K562 (cell line): ENCODE measurements at regions not wholly inside any gene's neighbourhood (a gene's known extent, or its start where the extent isn't known, plus 50 kb on each side); places are given as distances from the start of the nearest gene placed in this dataset.

Source experiments
- ATAC-seq: fragments of 200-7000 bp; cut with Tn5 transposase; 3 replicates; pipeline ENCODE4 v1.9.1; 2020; ENCODE audit warnings: moderate library complexity
- BruUV-seq: library from RNA; stranded (reverse); fragments of 400-500 nt; replicated peaks from 2 replicates; lab custom pipeline; 2021; lab: Mats Ljungman, UMichigan
- CTCF ChIA-PET: fragments of 300-600 bp; formaldehyde crosslinking; extraction: SDS; loops from one replicate; lab custom pipeline; 2021; ENCODE audit warnings: low intra/inter-chr PET ratio; lab: Yijun Ruan, JAX
- POLR2A ChIA-PET: fragments of 300-600, 350-650 bp; sonication (Branson Sonifier 250); formaldehyde crosslinking; extraction: SDS; loops from one replicate; lab custom pipeline; 2021; ENCODE audit warnings: antibody characterized with exemption, inconsistent platforms; lab: Yijun Ruan, JAX
- DNase-seq, 4 experiments: peaks; one replicate each; pipeline versions ENCODE4 v3.0.0 to v3.0.0-alpha.2; 2011 to 2018; ENCODE audit warnings: low spot score in 3 of 4, mixed read lengths in 3 of 4; ENCODE audit errors: extremely low read depth in 1 of 4
- FAIRE-seq: peaks from 2 replicates; lab custom pipeline; 2011; peaks lifted over from hg19 to GRCh38; lab: Jason Lieb, UNC
- H2AFZ ChIP-seq: 2 replicates; pipeline ENCODE4 v1.6.0; 2011; ENCODE audit warnings: low read depth, low read length, control low read depth, inconsistent platforms
- H3K27ac ChIP-seq: fragments of 200-600 bp; 3 replicates; pipeline ENCODE4 v1.8.0; 2011; ENCODE audit warnings: low read depth, mild to moderate bottlenecking, control low read depth, inconsistent platforms, low read length, moderate library complexity, mixed read lengths; ENCODE audit errors: extremely low read depth
- H3K27me3 ChIP-seq, 2 experiments: fragments of 300-600 bp in 1 of 2; 2 replicates in 1 of 2; 3 replicates in 1 of 2; pipeline versions ENCODE4 v1.6.0 to v1.8.0; 2011; ENCODE audit warnings: inconsistent platforms in 2 of 2, low read length in 2 of 2, mild to moderate bottlenecking in 1 of 2, mixed read lengths in 1 of 2, moderate library complexity in 1 of 2; ENCODE audit not compliant: control insufficient read depth in 2 of 2, insufficient read depth in 2 of 2
- H3K36me3 ChIP-seq: fragments of 300-600 bp; 3 replicates; pipeline ENCODE4 v1.8.0; 2011; ENCODE audit warnings: mild to moderate bottlenecking, low read length, inconsistent platforms; ENCODE audit not compliant: control insufficient read depth, insufficient read depth
- H3K4me1 ChIP-seq, 2 experiments: fragments of 200-600 bp in 1 of 2; replicated peaks in 1 of 2; 2 replicates in 1 of 2; 3 replicates in 1 of 2; pipeline versions ENCODE4 v1.5.1 to v1.8.0; 2011; ENCODE audit warnings: inconsistent platforms in 2 of 2, low read length in 2 of 2, mild to moderate bottlenecking in 1 of 2, mixed read lengths in 1 of 2, moderate library complexity in 1 of 2; ENCODE audit not compliant: control insufficient read depth in 2 of 2, insufficient read depth in 2 of 2
- H3K4me2 ChIP-seq: 2 replicates; pipeline ENCODE4 v1.6.1; 2011; ENCODE audit warnings: low read length, control low read depth, inconsistent platforms, mixed read lengths; ENCODE audit not compliant: insufficient read depth
- H3K4me3 ChIP-seq: fragments of 200-600 bp; sonication (generic), shearing (Covaris generic); 2 replicates; pipeline ENCODE4 v1.5.1; 2016; ENCODE audit warnings: control low read depth, inconsistent platforms
- H3K79me2 ChIP-seq: fragments of 200-600 bp; 3 replicates; pipeline ENCODE4 v1.8.0; 2011; ENCODE audit warnings: low read length, inconsistent platforms; ENCODE audit not compliant: control insufficient read depth, insufficient read depth
- H3K9ac ChIP-seq, 2 experiments: 2 replicates each; pipeline versions ENCODE4 v1.6.0 to v1.6.1; 2011; ENCODE audit warnings: low read depth in 2 of 2, low read length in 2 of 2, control low read depth in 1 of 2, inconsistent platforms in 1 of 2, mild to moderate bottlenecking in 1 of 2, mixed read lengths in 1 of 2; ENCODE audit not compliant: insufficient read depth in 1 of 2
- H3K9me1 ChIP-seq: one replicate; pipeline ENCODE4 v1.6.0; 2011; ENCODE audit warnings: inconsistent platforms, mild to moderate bottlenecking, low read length, moderate library complexity; ENCODE audit not compliant: control insufficient read depth, insufficient read depth
- H3K9me3 ChIP-seq: replicated peaks from 2 replicates; pipeline ENCODE4 v1.5.1; 2011; ENCODE audit warnings: low read depth, low read length, inconsistent platforms; ENCODE audit not compliant: control insufficient read depth, insufficient read depth
- H4K20me1 ChIP-seq: replicated peaks from 2 replicates; pipeline ENCODE4 v1.6.1; 2011; ENCODE audit warnings: low read length, inconsistent platforms, mixed read lengths; ENCODE audit not compliant: control insufficient read depth, insufficient read depth
- MBD1 ChIP-seq: fragments of 250-450 bp; sonication (Bioruptor Pico); IDR thresholded peaks from 2 replicates; pipeline ENCODE4 v1.8.0; 2022; ENCODE audit warnings: inconsistent platforms
- NFIX ChIP-seq: fragments of 250-450 bp; sonication (Bioruptor Pico); IDR thresholded peaks from 2 replicates; pipeline ENCODE4 v1.4.0; 2020; ENCODE audit warnings: low read depth, mild to moderate bottlenecking, moderate library complexity
- NRF1 ChIP-seq, 2 experiments: fragments of 450-650 bp; IDR thresholded peaks in 1 of 2; conservative IDR thresholded peaks in 1 of 2; 2 replicates each; pipeline ENCODE4 v1.6.1; 2014; ENCODE audit warnings: mild to moderate bottlenecking in 2 of 2
- SPI1 ChIP-seq: IDR thresholded peaks from 2 replicates; pipeline ENCODE4 v1.6.1; 2011; ENCODE audit warnings: low read depth, low read length, control low read depth, borderline replicate concordance
- WGBS: fragments of 100-300 bp; shearing (Covaris generic); methylation state at CpG from one replicate; pipeline ENCODE4 v1.1.6; 2016; ENCODE audit warnings: low coverage, mixed read lengths; ENCODE audit not compliant: insufficient coverage; ENCODE audit errors: missing lambda C conversion rate; 5-methylcytosine and 5-hydroxymethylcytosine counted together
- in situ Hi-C: fragments of 300-500 bp; cut with MboI; formaldehyde crosslinking; loops from 4 replicates; pipeline ENCODE4 v1.15.0; 2018; ENCODE audit warnings: inconsistent platforms, mixed read lengths
- intact Hi-C: fragments of 100-400 bp; cut with micrococcal nuclease; formaldehyde crosslinking; loops from 2 replicates; pipeline ENCODE4 v1.14.2; 2022
- TF ChIP-seq, protein P1 (sequence below): fragments of 200-600 bp; sonication (generic); IDR thresholded peaks from one replicate; pipeline ENCODE4 v1.6.1; 2012; ENCODE audit warnings: mild to moderate bottlenecking, low read depth, low read length, inconsistent platforms

- in situ Hi-C loops: no loop called here
- TF ChIP-seq MBD1 (CRISPR knock-in tag): no peak
- peak; percentile 53; the same call in 1 of the 2 replicates for TF ChIP-seq SPI1
- TF ChIP-seq NRF1 (conservative IDR thresholded peaks at IDR 0.05 in 1 of 2, IDR thresholded peaks at IDR 0.05 in 1 of 2): no peak
- TF ChIP-seq NFIX (CRISPR knock-in tag): no peak
- TF ChIP-seq, protein P1, sequence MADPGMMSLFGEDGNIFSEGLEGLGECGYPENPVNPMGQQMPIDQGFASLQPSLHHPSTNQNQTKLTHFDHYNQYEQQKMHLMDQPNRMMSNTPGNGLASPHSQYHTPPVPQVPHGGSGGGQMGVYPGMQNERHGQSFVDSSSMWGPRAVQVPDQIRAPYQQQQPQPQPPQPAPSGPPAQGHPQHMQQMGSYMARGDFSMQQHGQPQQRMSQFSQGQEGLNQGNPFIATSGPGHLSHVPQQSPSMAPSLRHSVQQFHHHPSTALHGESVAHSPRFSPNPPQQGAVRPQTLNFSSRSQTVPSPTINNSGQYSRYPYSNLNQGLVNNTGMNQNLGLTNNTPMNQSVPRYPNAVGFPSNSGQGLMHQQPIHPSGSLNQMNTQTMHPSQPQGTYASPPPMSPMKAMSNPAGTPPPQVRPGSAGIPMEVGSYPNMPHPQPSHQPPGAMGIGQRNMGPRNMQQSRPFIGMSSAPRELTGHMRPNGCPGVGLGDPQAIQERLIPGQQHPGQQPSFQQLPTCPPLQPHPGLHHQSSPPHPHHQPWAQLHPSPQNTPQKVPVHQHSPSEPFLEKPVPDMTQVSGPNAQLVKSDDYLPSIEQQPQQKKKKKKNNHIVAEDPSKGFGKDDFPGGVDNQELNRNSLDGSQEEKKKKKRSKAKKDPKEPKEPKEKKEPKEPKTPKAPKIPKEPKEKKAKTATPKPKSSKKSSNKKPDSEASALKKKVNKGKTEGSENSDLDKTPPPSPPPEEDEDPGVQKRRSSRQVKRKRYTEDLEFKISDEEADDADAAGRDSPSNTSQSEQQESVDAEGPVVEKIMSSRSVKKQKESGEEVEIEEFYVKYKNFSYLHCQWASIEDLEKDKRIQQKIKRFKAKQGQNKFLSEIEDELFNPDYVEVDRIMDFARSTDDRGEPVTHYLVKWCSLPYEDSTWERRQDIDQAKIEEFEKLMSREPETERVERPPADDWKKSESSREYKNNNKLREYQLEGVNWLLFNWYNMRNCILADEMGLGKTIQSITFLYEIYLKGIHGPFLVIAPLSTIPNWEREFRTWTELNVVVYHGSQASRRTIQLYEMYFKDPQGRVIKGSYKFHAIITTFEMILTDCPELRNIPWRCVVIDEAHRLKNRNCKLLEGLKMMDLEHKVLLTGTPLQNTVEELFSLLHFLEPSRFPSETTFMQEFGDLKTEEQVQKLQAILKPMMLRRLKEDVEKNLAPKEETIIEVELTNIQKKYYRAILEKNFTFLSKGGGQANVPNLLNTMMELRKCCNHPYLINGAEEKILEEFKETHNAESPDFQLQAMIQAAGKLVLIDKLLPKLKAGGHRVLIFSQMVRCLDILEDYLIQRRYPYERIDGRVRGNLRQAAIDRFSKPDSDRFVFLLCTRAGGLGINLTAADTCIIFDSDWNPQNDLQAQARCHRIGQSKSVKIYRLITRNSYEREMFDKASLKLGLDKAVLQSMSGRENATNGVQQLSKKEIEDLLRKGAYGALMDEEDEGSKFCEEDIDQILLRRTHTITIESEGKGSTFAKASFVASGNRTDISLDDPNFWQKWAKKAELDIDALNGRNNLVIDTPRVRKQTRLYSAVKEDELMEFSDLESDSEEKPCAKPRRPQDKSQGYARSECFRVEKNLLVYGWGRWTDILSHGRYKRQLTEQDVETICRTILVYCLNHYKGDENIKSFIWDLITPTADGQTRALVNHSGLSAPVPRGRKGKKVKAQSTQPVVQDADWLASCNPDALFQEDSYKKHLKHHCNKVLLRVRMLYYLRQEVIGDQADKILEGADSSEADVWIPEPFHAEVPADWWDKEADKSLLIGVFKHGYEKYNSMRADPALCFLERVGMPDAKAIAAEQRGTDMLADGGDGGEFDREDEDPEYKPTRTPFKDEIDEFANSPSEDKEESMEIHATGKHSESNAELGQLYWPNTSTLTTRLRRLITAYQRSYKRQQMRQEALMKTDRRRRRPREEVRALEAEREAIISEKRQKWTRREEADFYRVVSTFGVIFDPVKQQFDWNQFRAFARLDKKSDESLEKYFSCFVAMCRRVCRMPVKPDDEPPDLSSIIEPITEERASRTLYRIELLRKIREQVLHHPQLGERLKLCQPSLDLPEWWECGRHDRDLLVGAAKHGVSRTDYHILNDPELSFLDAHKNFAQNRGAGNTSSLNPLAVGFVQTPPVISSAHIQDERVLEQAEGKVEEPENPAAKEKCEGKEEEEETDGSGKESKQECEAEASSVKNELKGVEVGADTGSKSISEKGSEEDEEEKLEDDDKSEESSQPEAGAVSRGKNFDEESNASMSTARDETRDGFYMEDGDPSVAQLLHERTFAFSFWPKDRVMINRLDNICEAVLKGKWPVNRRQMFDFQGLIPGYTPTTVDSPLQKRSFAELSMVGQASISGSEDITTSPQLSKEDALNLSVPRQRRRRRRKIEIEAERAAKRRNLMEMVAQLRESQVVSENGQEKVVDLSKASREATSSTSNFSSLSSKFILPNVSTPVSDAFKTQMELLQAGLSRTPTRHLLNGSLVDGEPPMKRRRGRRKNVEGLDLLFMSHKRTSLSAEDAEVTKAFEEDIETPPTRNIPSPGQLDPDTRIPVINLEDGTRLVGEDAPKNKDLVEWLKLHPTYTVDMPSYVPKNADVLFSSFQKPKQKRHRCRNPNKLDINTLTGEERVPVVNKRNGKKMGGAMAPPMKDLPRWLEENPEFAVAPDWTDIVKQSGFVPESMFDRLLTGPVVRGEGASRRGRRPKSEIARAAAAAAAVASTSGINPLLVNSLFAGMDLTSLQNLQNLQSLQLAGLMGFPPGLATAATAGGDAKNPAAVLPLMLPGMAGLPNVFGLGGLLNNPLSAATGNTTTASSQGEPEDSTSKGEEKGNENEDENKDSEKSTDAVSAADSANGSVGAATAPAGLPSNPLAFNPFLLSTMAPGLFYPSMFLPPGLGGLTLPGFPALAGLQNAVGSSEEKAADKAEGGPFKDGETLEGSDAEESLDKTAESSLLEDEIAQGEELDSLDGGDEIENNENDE: no peak
Observed at GRCh38 chr22:25388866-25389540, 169.6 kb downstream of the CRYBB2 start.

More at GRCh38 chr22:25388866-25389540, 169.6 kb downstream of the CRYBB2 start:
- no peaks in the 10 kb centered on the region for H3K9me1 ChIP-seq
- H3K9ac ChIP-seq: no peak overlapping the region
- peaks cover 41% of the 10 kb centered on the region for H4K20me1 ChIP-seq
- peaks cover 21% of the 10 kb centered on the region for H3K79me2 ChIP-seq
- peaks cover 0 to 24% of the 10 kb centered on the region in 2 experiments; a peak in 2 of 5 replicates for H3K4me1 ChIP-seq
- no peaks in the 10 kb centered on the region for H3K27me3 ChIP-seq
- no peak for DNase-seq
- POLR2A ChIA-PET: interaction anchor here (1.6 kb wide), 1 partner anchor 12 kb away, joined by 7 read pairs; no protein-coding TSS in a partner anchor
- H2AFZ ChIP-seq: no peak overlapping the region
- WGBS: 78% methylated on average over 10 of the region's 10 CpGs
- no TSS peak for BruUV-seq
- H3K4me3 ChIP-seq: no peak overlapping the region
- CTCF ChIA-PET: no interaction called here
- no peaks in the 10 kb centered on the region for H3K9me3 ChIP-seq
- no peak overlapping the region for H3K4me2 ChIP-seq
- no peak overlapping the region for H3K27ac ChIP-seq
- no peak for FAIRE-seq
- intact Hi-C loops: no loop called here
- H3K36me3 ChIP-seq: no peaks in the 10 kb centered on the region
- ATAC-seq: no peak
